GM12878 (cell line): ENCODE measurements at regions not wholly inside any gene's neighbourhood (a gene's known extent, or its start where the extent isn't known, plus 50 kb on each side); places are given as distances from the start of the nearest gene placed in this dataset.

ENCODE experiments used
- ATAC-seq: fragments of 200-7000 bp; cut with Tn5 transposase; 3 replicates; pipeline ENCODE4 v1.9.1; 2020; ENCODE audit warnings: mild to moderate bottlenecking, moderate library complexity
- BruUV-seq: library from RNA; stranded (reverse); fragments of 400-500 nt; replicated peaks from 2 replicates; lab custom pipeline; 2021; lab: Mats Ljungman, UMichigan
- CTCF ChIA-PET: fragments of 300-600 bp; sonication (Branson Sonifier 250); formaldehyde crosslinking; extraction: SDS; loops from one replicate; lab custom pipeline; 2021; ENCODE audit warnings: inconsistent platforms; lab: Yijun Ruan, JAX
- POLR2A ChIA-PET: fragments of 350-600 bp; formaldehyde crosslinking; extraction: SDS; loops from one replicate; lab custom pipeline; 2021; ENCODE audit warnings: inconsistent platforms; lab: Charles Lee
- RAD21 ChIA-PET: fragments of 300-600 bp; sonication (Branson Sonifier 250); formaldehyde crosslinking; loops from one replicate; lab custom pipeline; 2023; ENCODE audit warnings: antibody characterized with exemption; ENCODE audit not compliant: unreplicated experiment; lab: Charles Lee
- SMC1A ChIA-PET: fragments of 300-600 bp; sonication (Branson Sonifier 250); formaldehyde crosslinking; loops from one replicate; lab custom pipeline; 2023; ENCODE audit not compliant: unreplicated experiment, uncharacterized antibody; lab: Charles Lee
- DNase-seq: peaks from one replicate; pipeline ENCODE4 v3.0.0-alpha.2; 2011; ENCODE audit warnings: low read depth, low spot score
- FAIRE-seq: peaks from 3 replicates; lab custom pipeline; 2011; peaks lifted over from hg19 to GRCh38; lab: Jason Lieb, UNC
- H2AFZ ChIP-seq: 2 replicates; pipeline ENCODE4 v1.6.0; 2011; ENCODE audit warnings: low read depth, low read length, control low read depth; ENCODE audit not compliant: control insufficient read depth
- H3K27ac ChIP-seq: 2 replicates; pipeline ENCODE4 v1.5.1; 2011; ENCODE audit warnings: control low read depth; ENCODE audit not compliant: control insufficient read depth, insufficient read depth
- H3K27me3 ChIP-seq, 2 experiments: replicated peaks in 1 of 2; 2 replicates each; pipeline versions ENCODE4 v1.6.0 to v1.6.1; 2011; ENCODE audit warnings: low read length in 1 of 2; ENCODE audit not compliant: control insufficient read depth in 2 of 2, insufficient read depth in 2 of 2
- H3K36me3 ChIP-seq, 2 experiments: 2 replicates each; pipeline ENCODE4 v1.5.1; 2011; ENCODE audit warnings: low read length in 1 of 2; ENCODE audit not compliant: control insufficient read depth in 2 of 2, insufficient read depth in 2 of 2
- H3K4me1 ChIP-seq: 2 replicates; pipeline ENCODE4 v1.6.1; 2011; ENCODE audit warnings: mild to moderate bottlenecking, low read length, moderate library complexity, mixed read lengths; ENCODE audit not compliant: control insufficient read depth, insufficient read depth
- H3K4me2 ChIP-seq: 2 replicates; pipeline ENCODE4 v1.6.0; 2011; ENCODE audit warnings: control low read depth; ENCODE audit not compliant: control insufficient read depth, insufficient read depth
- H3K4me3 ChIP-seq: fragments of 200-600 bp; sonication (generic); 2 replicates; pipeline ENCODE4 v1.5.1; 2016
- H3K79me2 ChIP-seq: 2 replicates; pipeline ENCODE4 v1.6.0; 2011; ENCODE audit warnings: low read length; ENCODE audit not compliant: control insufficient read depth, insufficient read depth
- H3K9ac ChIP-seq: 2 replicates; pipeline ENCODE4 v1.8.0; 2011; ENCODE audit warnings: low read length, control low read depth, mixed read lengths; ENCODE audit not compliant: control insufficient read depth, insufficient read depth
- H3K9me3 ChIP-seq: replicated peaks from 3 replicates; pipeline ENCODE4 v1.5.1; 2011; ENCODE audit warnings: mild to moderate bottlenecking, low read length; ENCODE audit not compliant: control insufficient read depth, insufficient read depth
- H4K20me1 ChIP-seq: 2 replicates; pipeline ENCODE4 v1.6.0; 2011; ENCODE audit not compliant: control insufficient read depth, insufficient read depth
- ATF7 ChIP-seq: fragments of 450-650 bp; IDR thresholded peaks from 2 replicates; pipeline ENCODE4 v1.6.1; 2016; ENCODE audit warnings: low read depth, mild to moderate bottlenecking
- CBX3 ChIP-seq: fragments of 200-600 bp; sonication (generic); IDR thresholded peaks from 2 replicates; pipeline ENCODE4 v1.6.1; 2016; ENCODE audit warnings: low read depth, borderline replicate concordance
- FOXM1 ChIP-seq: IDR thresholded peaks from 2 replicates; pipeline ENCODE4 v1.6.1; 2012; ENCODE audit warnings: low read depth, mild to moderate bottlenecking, inconsistent platforms, low read length, moderate library complexity
- GABPA ChIP-seq: IDR thresholded peaks from 2 replicates; pipeline ENCODE4 v1.6.1; 2014; ENCODE audit warnings: antibody characterized with exemption, low read depth, mild to moderate bottlenecking, inconsistent platforms
- RUNX3 ChIP-seq: IDR thresholded peaks from 2 replicates; pipeline ENCODE4 v1.6.1; 2012; ENCODE audit warnings: low read length, inconsistent platforms
- ZNF274 ChIP-seq: IDR thresholded peaks from one replicate; pipeline ENCODE4 v1.8.0; 2011; ENCODE audit not compliant: insufficient read length, insufficient read depth
- WGBS: methylation state at CpG from one replicate; pipeline ENCODE4 v1.1.6; 2016; ENCODE audit warnings: low lambda C conversion rate; ENCODE audit not compliant: insufficient replicate concordance, insufficient coverage; ENCODE audit errors: missing lambda C conversion rate; 5-methylcytosine and 5-hydroxymethylcytosine counted together
- in situ Hi-C: fragments of 300-500 bp; cut with MboI; formaldehyde crosslinking; loops from 9 replicates; pipeline ENCODE4 v1.14.3; 2018; ENCODE audit warnings: mixed read lengths
- intact Hi-C: fragments of 100-400 bp; cut with micrococcal nuclease; formaldehyde crosslinking; loops from one replicate; pipeline ENCODE4 v1.14.2; 2022; ENCODE audit not compliant: unreplicated experiment
- TF ChIP-seq, protein P1 (sequence below): fragments of 450-650 bp; IDR thresholded peaks from 2 replicates; pipeline ENCODE4 v1.6.1; 2017; ENCODE audit warnings: mild to moderate bottlenecking, low read depth, inconsistent platforms; ENCODE audit not compliant: poor library complexity, severe bottlenecking
- TF ChIP-seq, protein P2 (sequence below): IDR thresholded peaks from 2 replicates; pipeline ENCODE4 v1.6.1; 2011; ENCODE audit warnings: borderline replicate concordance, low read depth, mild to moderate bottlenecking, moderate library complexity, mixed read lengths, low read length; ENCODE audit not compliant: insufficient read depth; ENCODE audit errors: extremely low read length

DNA sequence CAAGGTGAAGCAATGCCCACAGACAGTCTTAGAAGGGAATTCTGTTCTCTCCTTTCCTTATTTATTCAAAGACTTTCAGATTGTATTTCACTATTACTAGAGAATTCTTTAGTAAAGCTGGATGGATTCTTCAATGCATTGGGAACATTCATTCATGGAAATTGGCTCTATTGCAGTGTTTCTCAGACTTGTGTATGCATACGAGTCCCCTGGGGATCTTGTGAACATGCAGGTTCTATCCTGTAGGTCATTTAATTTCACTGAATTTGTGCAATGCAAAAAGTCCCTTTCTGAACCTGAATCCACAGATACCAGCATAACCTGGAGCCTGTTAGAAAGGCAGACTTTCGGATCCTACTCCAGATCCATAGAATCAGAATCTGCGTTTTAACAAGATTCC, 160.9 kb upstream of the AHI1 start:
- CTCF ChIA-PET, result interaction anchor here (0.5 kb wide), 1 partner anchor 150 kb away, joined by 3 read pairs; no protein-coding TSS in a partner anchor
- H3K79me2 ChIP-seq, result no peaks in the 10 kb centered on the region
- no peak overlapping the region for H3K4me3 ChIP-seq
- SMC1A ChIA-PET, result interaction anchor here (1.4 to 2.1 kb wide), 2 partner anchors 10 to 123 kb away, joined by 4 to 5 read pairs; no protein-coding TSS in a partner anchor
- WGBS, result 36% methylated on average over 3 of the region's 3 CpGs
- H3K27me3 ChIP-seq, result no peaks in the 10 kb centered on the region
- FAIRE-seq (no peak), DNase-seq (no peak), ATAC-seq (no peak)
- BruUV-seq, result no TSS peak
- RAD21 ChIA-PET, result no interaction called here
- no peak for TF ChIP-seq CBX3
- TF ChIP-seq, protein P1, sequence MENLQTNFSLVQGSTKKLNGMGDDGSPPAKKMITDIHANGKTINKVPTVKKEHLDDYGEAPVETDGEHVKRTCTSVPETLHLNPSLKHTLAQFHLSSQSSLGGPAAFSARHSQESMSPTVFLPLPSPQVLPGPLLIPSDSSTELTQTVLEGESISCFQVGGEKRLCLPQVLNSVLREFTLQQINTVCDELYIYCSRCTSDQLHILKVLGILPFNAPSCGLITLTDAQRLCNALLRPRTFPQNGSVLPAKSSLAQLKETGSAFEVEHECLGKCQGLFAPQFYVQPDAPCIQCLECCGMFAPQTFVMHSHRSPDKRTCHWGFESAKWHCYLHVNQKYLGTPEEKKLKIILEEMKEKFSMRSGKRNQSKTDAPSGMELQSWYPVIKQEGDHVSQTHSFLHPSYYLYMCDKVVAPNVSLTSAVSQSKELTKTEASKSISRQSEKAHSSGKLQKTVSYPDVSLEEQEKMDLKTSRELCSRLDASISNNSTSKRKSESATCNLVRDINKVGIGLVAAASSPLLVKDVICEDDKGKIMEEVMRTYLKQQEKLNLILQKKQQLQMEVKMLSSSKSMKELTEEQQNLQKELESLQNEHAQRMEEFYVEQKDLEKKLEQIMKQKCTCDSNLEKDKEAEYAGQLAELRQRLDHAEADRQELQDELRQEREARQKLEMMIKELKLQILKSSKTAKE, result no peak
- TF ChIP-seq FOXM1, result no peak
- no peak for TF ChIP-seq ZNF274
- H2AFZ ChIP-seq, result no peak overlapping the region
- in situ Hi-C loops (no loop called here), intact Hi-C loops (no loop called here)
- no peaks in the 10 kb centered on the region for H4K20me1 ChIP-seq
- H3K4me2 ChIP-seq, result no peak overlapping the region
- H3K9me3 ChIP-seq, result no peaks in the 10 kb centered on the region; the same call in 1 of the 3 replicates
- H3K9ac ChIP-seq, result no peak overlapping the region
- no peak overlapping the region for H3K27ac ChIP-seq
- POLR2A ChIA-PET, result no interaction called here
- H3K36me3 ChIP-seq, result no peaks in the 10 kb centered on the region
- no peaks in the 10 kb centered on the region for H3K4me1 ChIP-seq

DNA sequence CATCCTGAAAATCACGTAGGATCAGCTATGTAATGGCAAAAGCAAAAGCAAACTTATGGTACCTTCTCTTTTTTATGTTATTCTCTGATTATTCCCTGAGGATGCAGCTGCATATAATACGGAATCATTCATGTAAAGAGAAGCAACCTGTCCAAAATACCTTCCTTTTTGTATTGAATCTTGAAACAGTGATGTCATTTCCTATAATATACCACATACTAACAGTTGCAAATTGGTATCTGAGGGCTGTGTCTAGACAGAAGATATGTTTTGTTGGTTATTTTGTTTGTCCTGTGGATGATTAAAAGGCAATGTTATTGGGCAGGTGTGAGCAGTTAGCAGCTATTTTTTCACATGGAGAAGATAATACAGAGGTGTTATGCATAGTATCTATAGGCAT, 161.4 kb upstream of the AHI1 start:
- no peak for DNase-seq
- no TSS peak for BruUV-seq

More for the DNA sequence above, 161.4 kb upstream of the AHI1 start:
- Histone ChIP-seq H4K20me1 (no peaks in the 10 kb centered on the region), H3K4me1 (no peaks in the 10 kb centered on the region), H3K9ac (no peak overlapping the region), H3K36me3 (no peaks in the 10 kb centered on the region), H3K27me3 (no peaks in the 10 kb centered on the region), H3K9me3 (no peaks in the 10 kb centered on the region; the same call in 1 of the 3 replicates), H3K27ac (no peak overlapping the region), H2AFZ (no peak overlapping the region), H3K79me2 (no peaks in the 10 kb centered on the region), H3K4me3 (no peak overlapping the region), H3K4me2 (no peak overlapping the region)
- FAIRE-seq (no peak), ATAC-seq (peak; percentile 44; the same call in 2 of the 3 replicates)
- ChIA-PET SMC1A (interaction anchor here (1.4 kb wide), 1 partner anchor 10 kb away, joined by 5 read pairs; no protein-coding TSS in a partner anchor), CTCF (interaction anchor here (0.5 kb wide), 1 partner anchor 151 kb away, joined by 3 read pairs; no protein-coding TSS in a partner anchor), POLR2A (no interaction called here), RAD21 (no interaction called here)
- TF ChIP-seq ATF7 (peak; percentile 41; the same call in 1 of the 2 replicates), GABPA (no peak), RUNX3 (peak; percentile 15; the same call in 1 of the 2 replicates)
- TF ChIP-seq, protein P2, sequence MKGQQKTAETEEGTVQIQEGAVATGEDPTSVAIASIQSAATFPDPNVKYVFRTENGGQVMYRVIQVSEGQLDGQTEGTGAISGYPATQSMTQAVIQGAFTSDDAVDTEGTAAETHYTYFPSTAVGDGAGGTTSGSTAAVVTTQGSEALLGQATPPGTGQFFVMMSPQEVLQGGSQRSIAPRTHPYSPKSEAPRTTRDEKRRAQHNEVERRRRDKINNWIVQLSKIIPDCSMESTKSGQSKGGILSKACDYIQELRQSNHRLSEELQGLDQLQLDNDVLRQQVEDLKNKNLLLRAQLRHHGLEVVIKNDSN, result no peak
- WGBS, result 9% methylated on average over 2 of the region's 2 CpGs
- in situ Hi-C loops, result no loop called here
- intact Hi-C loops, result no loop called here
